ENCODE measurements at regions not wholly inside any gene's neighbourhood (a gene's known extent, or its start where the extent isn't known, plus 50 kb on each side); places are given as distances from the start of the nearest gene placed in this dataset.

DNA sequence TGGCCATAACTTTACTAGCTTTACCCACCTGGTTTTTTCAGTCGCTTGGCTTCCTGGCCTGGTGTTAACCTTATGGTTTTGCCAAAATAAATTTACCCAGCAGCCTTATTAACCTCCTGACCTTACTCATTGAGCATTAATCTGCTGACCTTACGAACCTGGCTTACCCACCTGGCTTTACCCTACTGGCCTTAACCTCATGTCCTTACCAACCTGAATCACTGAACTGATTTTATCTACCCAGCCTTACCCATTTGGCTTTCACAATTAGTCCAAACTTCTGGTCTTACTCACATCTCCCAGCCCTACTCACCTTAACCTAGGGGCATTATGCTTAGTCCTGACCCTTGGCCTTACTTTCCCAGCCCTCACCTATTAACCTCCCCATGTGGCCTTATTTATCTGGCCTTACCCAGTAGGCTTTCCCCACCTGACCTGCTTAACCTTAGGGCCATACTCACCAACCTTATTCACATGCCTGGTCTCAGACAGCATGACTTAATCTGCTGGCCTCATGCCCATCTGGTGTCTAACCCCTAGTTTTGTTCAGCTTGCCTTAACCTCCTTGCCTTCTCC lies 93.4 kb downstream of the IL12A start:
- Mint-ChIP-seq H3K4me3 (ENCODE audit: unreplicated experiment) (no peak overlapping the region), H3K27me3 (ENCODE audit: low read depth, unreplicated experiment) (no peaks in the 10 kb centered on the region), H3K4me1 (ENCODE audit: low read depth, unreplicated experiment) (no peaks in the 10 kb centered on the region), H3K9me3 (ENCODE audit: unreplicated experiment) (peaks cover 3% of the 10 kb centered on the region), H3K27ac (ENCODE audit: unreplicated experiment) (no peak overlapping the region), H3K36me3 (ENCODE audit: low read depth, unreplicated experiment) (no peaks in the 10 kb centered on the region)
- FAIRE-seq (no peak), DNase-seq (ENCODE audit: low read depth) (no peak)
- Histone ChIP-seq H4K20me1 (ENCODE audit: insufficient read depth, low read length) (no peaks in the 10 kb centered on the region), H3K4me1 (ENCODE audit: insufficient read depth, low read length) (no peaks in the 10 kb centered on the region), H3K79me2 (ENCODE audit: insufficient read depth, low read length) (no peaks in the 10 kb centered on the region), H3K9ac (ENCODE audit: low read length) (no peak overlapping the region), H3K4me3 (ENCODE audit: insufficient read depth, low read depth, low read length) (no peak overlapping the region), H3K27me3 (ENCODE audit: insufficient read depth, low read length) (no peaks in the 10 kb centered on the region), H2AFZ (ENCODE audit: low read depth, low read length) (no peak overlapping the region), H3K9me3 (ENCODE audit: insufficient read depth, low read depth, low read length) (no peaks in the 10 kb centered on the region), H3K4me2 (ENCODE audit: low read length) (no peak overlapping the region), H3K36me3 (ENCODE audit: insufficient read depth, low read length) (no peaks in the 10 kb centered on the region), H3K27ac (ENCODE audit: low read depth, low read length) (no peak overlapping the region)
- TF ChIP-seq, protein P1, sequence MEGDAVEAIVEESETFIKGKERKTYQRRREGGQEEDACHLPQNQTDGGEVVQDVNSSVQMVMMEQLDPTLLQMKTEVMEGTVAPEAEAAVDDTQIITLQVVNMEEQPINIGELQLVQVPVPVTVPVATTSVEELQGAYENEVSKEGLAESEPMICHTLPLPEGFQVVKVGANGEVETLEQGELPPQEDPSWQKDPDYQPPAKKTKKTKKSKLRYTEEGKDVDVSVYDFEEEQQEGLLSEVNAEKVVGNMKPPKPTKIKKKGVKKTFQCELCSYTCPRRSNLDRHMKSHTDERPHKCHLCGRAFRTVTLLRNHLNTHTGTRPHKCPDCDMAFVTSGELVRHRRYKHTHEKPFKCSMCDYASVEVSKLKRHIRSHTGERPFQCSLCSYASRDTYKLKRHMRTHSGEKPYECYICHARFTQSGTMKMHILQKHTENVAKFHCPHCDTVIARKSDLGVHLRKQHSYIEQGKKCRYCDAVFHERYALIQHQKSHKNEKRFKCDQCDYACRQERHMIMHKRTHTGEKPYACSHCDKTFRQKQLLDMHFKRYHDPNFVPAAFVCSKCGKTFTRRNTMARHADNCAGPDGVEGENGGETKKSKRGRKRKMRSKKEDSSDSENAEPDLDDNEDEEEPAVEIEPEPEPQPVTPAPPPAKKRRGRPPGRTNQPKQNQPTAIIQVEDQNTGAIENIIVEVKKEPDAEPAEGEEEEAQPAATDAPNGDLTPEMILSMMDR (IDR thresholded peaks at IDR 0.05; ENCODE audit: insufficient read depth, low read depth, low read length): no peak
- TF ChIP-seq EZH2 (IDR thresholded peaks at IDR 0.05; ENCODE audit: insufficient read depth, low read length): no peak

DNA sequence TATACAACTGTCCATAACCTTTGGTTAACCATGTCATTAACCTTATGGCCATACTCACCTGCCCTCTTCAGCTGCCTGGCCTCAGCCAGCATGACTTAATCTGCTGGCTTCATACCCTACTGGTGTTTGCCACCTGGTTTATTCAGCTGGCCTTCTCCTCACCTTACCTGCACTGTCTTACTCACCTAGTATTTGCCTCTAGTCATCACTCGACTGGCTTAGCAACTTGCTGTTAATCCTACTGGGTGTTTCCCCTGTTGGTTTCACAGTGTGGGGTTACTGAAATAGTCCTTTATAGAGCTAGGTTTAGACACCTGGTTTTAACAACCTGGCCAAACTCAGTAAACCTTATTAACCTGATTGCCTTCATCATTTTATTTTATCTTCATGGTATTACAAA lies 96.4 kb downstream of the IL12A start:
- Mint-ChIP-seq H3K4me3 (ENCODE audit: unreplicated experiment) (no peak overlapping the region), H3K27ac (ENCODE audit: unreplicated experiment) (no peak overlapping the region), H3K27me3 (ENCODE audit: low read depth, unreplicated experiment) (no peaks in the 10 kb centered on the region), H3K36me3 (ENCODE audit: low read depth, unreplicated experiment) (no peaks in the 10 kb centered on the region), H3K9me3 (ENCODE audit: unreplicated experiment) (peaks cover 3% of the 10 kb centered on the region), H3K4me1 (ENCODE audit: low read depth, unreplicated experiment) (no peaks in the 10 kb centered on the region)
- H3K4me3 ChIP-seq (ENCODE audit: insufficient read depth, low read depth, low read length): no peak overlapping the region
- H2AFZ ChIP-seq (ENCODE audit: low read depth, low read length): no peak overlapping the region
- no peak for FAIRE-seq
- no peaks in the 10 kb centered on the region for H3K36me3 ChIP-seq (ENCODE audit: insufficient read depth, low read length)
- no peak overlapping the region for H3K4me2 ChIP-seq (ENCODE audit: low read length)
- no peak overlapping the region for H3K27ac ChIP-seq (ENCODE audit: low read depth, low read length)
- no peaks in the 10 kb centered on the region for H3K9me3 ChIP-seq (ENCODE audit: insufficient read depth, low read depth, low read length)
- H3K4me1 ChIP-seq (ENCODE audit: insufficient read depth, low read length): no peaks in the 10 kb centered on the region
- TF ChIP-seq EZH2 (IDR thresholded peaks at IDR 0.05; ENCODE audit: insufficient read depth, low read length): no peak
- TF ChIP-seq, protein P1 (IDR thresholded peaks at IDR 0.05; ENCODE audit: insufficient read depth, low read depth, low read length): no peak
- H3K79me2 ChIP-seq (ENCODE audit: insufficient read depth, low read length): no peaks in the 10 kb centered on the region
- no peak overlapping the region for H3K9ac ChIP-seq (ENCODE audit: low read length)
- no peaks in the 10 kb centered on the region for H3K27me3 ChIP-seq (ENCODE audit: insufficient read depth, low read length)
- H4K20me1 ChIP-seq (ENCODE audit: insufficient read depth, low read length): no peaks in the 10 kb centered on the region
- DNase-seq (ENCODE audit: low read depth): no peak

DNA sequence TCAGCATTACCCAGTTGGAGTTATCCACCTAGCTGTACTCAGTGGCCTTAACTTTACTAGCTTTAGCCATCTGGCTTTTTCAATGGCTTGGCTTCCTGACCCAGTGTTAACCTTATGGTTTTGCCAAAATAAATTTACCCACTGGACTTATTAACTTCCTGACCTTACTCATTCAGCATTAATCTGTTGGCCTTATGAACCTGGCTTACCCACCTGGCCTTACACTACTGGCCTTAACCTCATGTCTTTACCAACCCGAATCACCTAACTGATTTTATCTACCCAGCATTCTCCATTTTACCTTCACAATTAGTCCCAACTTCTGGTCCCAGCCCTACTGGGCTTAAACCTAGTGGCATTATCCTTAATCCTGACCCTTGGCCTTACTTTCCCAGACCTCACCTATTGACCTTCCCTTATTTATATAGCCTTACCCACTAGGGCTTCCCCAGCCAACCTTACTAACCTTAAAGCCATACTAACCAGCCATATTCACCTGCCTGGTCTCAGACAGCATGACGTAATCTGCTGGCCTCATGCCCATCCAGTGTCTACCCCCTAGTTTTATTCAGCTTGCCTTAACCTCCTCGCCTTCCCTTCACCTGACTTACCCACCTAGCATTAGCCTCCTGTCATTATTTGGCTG lies 100.0 kb downstream of the IL12A start:
- H3K27me3 Mint-ChIP-seq (ENCODE audit: low read depth, unreplicated experiment): no peaks in the 10 kb centered on the region
- Histone ChIP-seq H3K79me2 (ENCODE audit: insufficient read depth, low read length) (no peaks in the 10 kb centered on the region), H3K9ac (ENCODE audit: low read length) (no peak overlapping the region), H2AFZ (ENCODE audit: low read depth, low read length) (no peak overlapping the region), H3K4me2 (ENCODE audit: low read length) (no peak overlapping the region), H3K4me1 (ENCODE audit: insufficient read depth, low read length) (no peaks in the 10 kb centered on the region), H3K9me3 (ENCODE audit: insufficient read depth, low read depth, low read length) (no peaks in the 10 kb centered on the region), H4K20me1 (ENCODE audit: insufficient read depth, low read length) (no peaks in the 10 kb centered on the region), H3K36me3 (ENCODE audit: insufficient read depth, low read length) (no peaks in the 10 kb centered on the region), H3K27ac (ENCODE audit: low read depth, low read length) (no peak overlapping the region), H3K4me3 (ENCODE audit: insufficient read depth, low read depth, low read length) (no peak overlapping the region), H3K27me3 (ENCODE audit: insufficient read depth, low read length) (no peaks in the 10 kb centered on the region)
- TF ChIP-seq EZH2 (IDR thresholded peaks at IDR 0.05; ENCODE audit: insufficient read depth, low read length): no peak
- TF ChIP-seq, protein P1 (IDR thresholded peaks at IDR 0.05; ENCODE audit: insufficient read depth, low read depth, low read length): no peak
- DNase-seq (ENCODE audit: low read depth) (no peak), FAIRE-seq (no peak)
- H3K4me1 Mint-ChIP-seq (ENCODE audit: low read depth, unreplicated experiment): no peaks in the 10 kb centered on the region
- no peaks in the 10 kb centered on the region for H3K36me3 Mint-ChIP-seq (ENCODE audit: low read depth, unreplicated experiment)
- no peak overlapping the region for H3K27ac Mint-ChIP-seq (ENCODE audit: unreplicated experiment)
- H3K4me3 Mint-ChIP-seq (ENCODE audit: unreplicated experiment): no peak overlapping the region
- peaks cover 3% of the 10 kb centered on the region for H3K9me3 Mint-ChIP-seq (ENCODE audit: unreplicated experiment)

Measured in astrocyte (in vitro differentiated cells and primary cell).